Ovary (tissue), 7 donors: ENCODE measurements at regions not wholly inside any gene's neighbourhood (a gene's known extent, or its start where the extent isn't known, plus 50 kb on each side); places are given as distances from the start of the nearest gene placed in this dataset.

ENCODE experiments used
- DNase-seq, 5 donors: peaks; one replicate each; pipeline ENCODE4 v3.0.0-alpha.2; 2019 to 2020
- H3K27ac ChIP-seq, 2 donors: fragments of 200-600 bp; one replicate each; pipeline versions ENCODE4 v1.5.1 to v1.8.0; 2019 to 2022
- H3K27me3 ChIP-seq: fragments of 200-600 bp; one replicate; pipeline ENCODE4 v1.8.0; 2022
- H3K36me3 ChIP-seq: fragments of 200-600 bp; sonication (generic); one replicate; pipeline ENCODE4 v1.5.1; 2019
- H3K4me1 ChIP-seq: one replicate; pipeline ENCODE4 v1.8.1; 2013; ENCODE audit warnings: mild to moderate bottlenecking, moderate library complexity; ENCODE audit not compliant: insufficient read depth
- H3K4me3 ChIP-seq: fragments of 200-600 bp; sonication (generic); one replicate; pipeline ENCODE4 v1.5.1; 2017
- H3K9me3 ChIP-seq, 2 donors: fragments of 200-600 bp in 1 of 2; sonication (generic) in 1 of 2; one replicate each; pipeline versions ENCODE4 v1.5.1 to v1.8.1; 2013 to 2019; ENCODE audit warnings: mild to moderate bottlenecking in 1 of 2, moderate library complexity in 1 of 2
- EP300 ChIP-seq: sonication (generic); formaldehyde crosslinking; IDR thresholded peaks from one replicate; pipeline ENCODE4 v1.6.1; 2017; ENCODE audit warnings: antibody characterized with exemption
- POLR2A ChIP-seq: fragments of 450-650 bp; IDR thresholded peaks from one replicate; pipeline ENCODE4 v1.6.1; 2017; ENCODE audit warnings: antibody characterized with exemption, mild to moderate bottlenecking, moderate library complexity
- WGBS, 3 donors: extraction: QIAGEN DNeasy Blood & Tissue Kit in 1 of 3; methylation state at CpG; one replicate each; pipeline versions ENCODE4 v1.1.5 to v1.1.7; 2013 to 2017; 5-methylcytosine and 5-hydroxymethylcytosine counted together
- intact Hi-C, 4 donors: fragments of 100-400 bp; cut with DNase I; formaldehyde crosslinking; loops; one replicate each; pipeline versions ENCODE4 v1.11.0 to v1.15.1; 2022 to 2023
- TF ChIP-seq, protein P1 (sequence below), 3 donors: fragments of 450-650 bp in 2 of 3; fragments of 200-600 bp in 1 of 3; IDR thresholded peaks; one replicate each; pipeline versions ENCODE4 v1.5.1 to v1.8.0; 2016 to 2022; ENCODE audit warnings: antibody characterized with exemption in 3 of 3, mild to moderate bottlenecking in 1 of 3
- donor health status: DM: no; HTN: no; CAD: no; lungs with moderate emphysema.
- donor health status: DM: no; HTN: no; CAD: no.
- donor health status: Bipolar disorder and iron deficiency.
- donor health status: DM: no; HTN: no; CAD: no.
- donor health status: DM: yes; HTN: yes; CAD: no.

DNA sequence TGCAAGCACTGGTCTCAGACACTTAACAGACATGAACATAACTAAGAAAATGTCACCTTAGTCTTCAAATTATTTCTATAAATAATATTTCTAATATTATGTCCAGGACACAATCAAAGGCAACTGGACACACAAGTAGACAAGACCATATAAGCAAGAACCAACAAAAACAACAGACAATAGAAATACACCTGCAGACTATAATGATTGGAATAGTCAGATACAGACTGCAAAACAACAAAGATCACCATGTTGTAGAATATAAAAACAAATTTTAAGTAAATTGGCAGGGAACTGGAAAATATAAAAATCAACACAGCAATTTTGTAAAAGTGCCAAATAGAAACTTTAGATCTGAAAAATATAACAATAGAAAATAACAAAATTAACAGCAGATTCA lies 220.7 kb downstream of the CLCN4 start:
- intact Hi-C loops: no loop called here
- Histone ChIP-seq H3K27me3 (no peaks in the 10 kb centered on the region), H3K4me3 (no peak overlapping the region), H3K36me3 (no peaks in the 10 kb centered on the region), H3K4me1 (no peaks in the 10 kb centered on the region), H3K9me3 (no peaks in the 10 kb centered on the region), H3K27ac (no peak overlapping the region)
- no peak for TF ChIP-seq POLR2A
- TF ChIP-seq, protein P1, sequence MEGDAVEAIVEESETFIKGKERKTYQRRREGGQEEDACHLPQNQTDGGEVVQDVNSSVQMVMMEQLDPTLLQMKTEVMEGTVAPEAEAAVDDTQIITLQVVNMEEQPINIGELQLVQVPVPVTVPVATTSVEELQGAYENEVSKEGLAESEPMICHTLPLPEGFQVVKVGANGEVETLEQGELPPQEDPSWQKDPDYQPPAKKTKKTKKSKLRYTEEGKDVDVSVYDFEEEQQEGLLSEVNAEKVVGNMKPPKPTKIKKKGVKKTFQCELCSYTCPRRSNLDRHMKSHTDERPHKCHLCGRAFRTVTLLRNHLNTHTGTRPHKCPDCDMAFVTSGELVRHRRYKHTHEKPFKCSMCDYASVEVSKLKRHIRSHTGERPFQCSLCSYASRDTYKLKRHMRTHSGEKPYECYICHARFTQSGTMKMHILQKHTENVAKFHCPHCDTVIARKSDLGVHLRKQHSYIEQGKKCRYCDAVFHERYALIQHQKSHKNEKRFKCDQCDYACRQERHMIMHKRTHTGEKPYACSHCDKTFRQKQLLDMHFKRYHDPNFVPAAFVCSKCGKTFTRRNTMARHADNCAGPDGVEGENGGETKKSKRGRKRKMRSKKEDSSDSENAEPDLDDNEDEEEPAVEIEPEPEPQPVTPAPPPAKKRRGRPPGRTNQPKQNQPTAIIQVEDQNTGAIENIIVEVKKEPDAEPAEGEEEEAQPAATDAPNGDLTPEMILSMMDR (IDR thresholded peaks at IDR 0.05): no peak
- TF ChIP-seq EP300: no peak
- DNase-seq: no peak

DNA sequence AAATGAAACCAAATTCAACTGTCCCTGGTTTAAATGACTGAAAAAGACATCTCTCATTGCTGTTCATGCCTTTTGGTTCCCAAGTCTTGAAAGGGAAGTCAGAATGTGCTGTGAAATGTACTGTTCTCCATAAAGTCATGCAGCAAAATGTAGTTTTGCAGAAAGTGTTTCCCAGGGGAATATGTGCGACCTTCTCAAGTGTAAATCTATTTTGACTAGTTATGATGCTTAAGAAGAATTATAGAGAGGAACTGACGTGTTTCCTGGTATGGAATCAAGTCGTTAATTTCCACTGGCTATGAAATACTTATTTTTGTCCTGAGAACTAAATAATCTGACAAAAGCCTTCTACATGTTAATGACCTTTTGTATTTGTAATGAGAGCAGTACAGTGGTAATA lies 223.1 kb downstream of the CLCN4 start:
- intact Hi-C loops: no loop called here
- no peak overlapping the region for H3K27ac ChIP-seq
- no peaks in the 10 kb centered on the region for H3K27me3 ChIP-seq
- no peak for TF ChIP-seq POLR2A
- TF ChIP-seq, protein P1 (IDR thresholded peaks at IDR 0.05): no peak
- no peak for TF ChIP-seq EP300
- H3K4me3 ChIP-seq: no peak overlapping the region
- H3K9me3 ChIP-seq: no peaks in the 10 kb centered on the region
- no peaks in the 10 kb centered on the region for H3K4me1 ChIP-seq
- DNase-seq: no peak
- WGBS, 3 donors: 26 to 32% (median 29%) methylated on average over 3 of the region's 3 CpGs
- no peaks in the 10 kb centered on the region for H3K36me3 ChIP-seq

DNA sequence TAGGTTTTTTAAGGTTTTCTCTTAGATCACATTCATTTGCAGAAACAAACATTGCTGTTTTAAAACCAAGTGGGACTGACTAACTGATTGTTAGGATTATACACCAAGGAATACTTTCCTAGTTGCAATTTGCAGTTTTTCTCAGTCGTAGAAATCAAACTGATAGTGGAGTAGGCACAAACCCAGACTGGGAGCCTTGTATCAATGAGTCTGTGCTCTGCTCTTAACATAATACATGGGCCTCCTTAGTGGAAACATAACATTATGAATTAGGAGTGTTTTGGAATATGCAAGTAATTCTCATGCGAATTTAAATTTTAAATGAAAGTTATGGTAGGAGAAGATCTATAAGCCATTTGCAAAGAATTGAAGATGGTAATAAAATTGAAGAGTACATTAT lies 223.5 kb downstream of the CLCN4 start:
- 45 to 65% (median 54%) methylated on average over 2 of the region's 2 CpGs for WGBS, 3 donors
- no peak for DNase-seq
- no peak overlapping the region for H3K27ac ChIP-seq
- no peaks in the 10 kb centered on the region for H3K27me3 ChIP-seq
- TF ChIP-seq, protein P1 (IDR thresholded peaks at IDR 0.05): no peak
- H3K36me3 ChIP-seq: no peaks in the 10 kb centered on the region
- H3K4me3 ChIP-seq: no peak overlapping the region
- no peaks in the 10 kb centered on the region for H3K9me3 ChIP-seq
- H3K4me1 ChIP-seq: no peaks in the 10 kb centered on the region
- intact Hi-C loops: no loop called here

DNA sequence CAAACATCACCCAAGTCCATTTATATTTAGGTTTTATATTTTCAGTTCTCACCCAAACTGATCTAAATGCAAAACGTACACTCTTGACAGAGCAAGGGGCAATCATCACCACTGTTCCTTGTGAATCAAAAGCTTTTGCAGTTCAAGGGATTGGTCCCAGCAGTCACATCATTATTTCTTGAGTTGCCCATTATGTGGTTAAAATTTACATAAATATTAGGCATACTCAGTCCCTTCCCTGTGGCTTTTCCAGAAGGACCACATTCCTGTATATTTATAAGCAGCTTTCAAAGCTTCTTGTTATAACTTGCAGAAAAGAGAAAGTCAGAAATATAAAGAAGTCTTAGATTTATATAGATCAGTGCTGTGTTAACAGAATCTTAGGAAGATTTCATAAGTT lies 224.4 kb downstream of the CLCN4 start:
- 54 to 64% (median 55%) methylated on average over 1 of the region's 1 CpG for WGBS, 3 donors
- no peak overlapping the region for H3K27ac ChIP-seq
- intact Hi-C loops: no loop called here
- TF ChIP-seq, protein P1 (IDR thresholded peaks at IDR 0.05): no peak
- TF ChIP-seq POLR2A (no peak), EP300 (no peak)
- DNase-seq: no peak
- H3K4me1 ChIP-seq: no peaks in the 10 kb centered on the region
- no peak overlapping the region for H3K4me3 ChIP-seq
- no peaks in the 10 kb centered on the region for H3K36me3 ChIP-seq
- H3K9me3 ChIP-seq: no peaks in the 10 kb centered on the region
- no peaks in the 10 kb centered on the region for H3K27me3 ChIP-seq

DNA sequence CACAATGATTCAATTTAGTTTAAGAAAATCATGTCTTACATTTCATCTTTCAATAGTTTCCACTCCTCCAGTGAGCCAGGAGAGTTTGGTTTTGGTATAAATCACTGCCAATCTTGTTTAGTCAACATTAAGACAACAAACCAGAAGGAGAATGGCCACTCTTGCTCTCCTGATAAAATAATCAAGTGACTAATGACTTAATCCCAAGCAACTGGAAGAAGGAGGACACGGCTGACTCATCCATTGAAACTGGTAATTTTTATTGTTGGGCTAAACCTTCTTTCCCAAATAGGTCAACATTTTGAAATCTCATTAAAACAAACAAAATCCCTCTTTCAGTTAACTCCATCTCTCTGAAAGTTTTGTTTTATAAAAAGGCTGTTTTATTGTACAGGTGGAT lies 230.2 kb downstream of the CLCN4 start:
- no peak overlapping the region for H3K27ac ChIP-seq
- H3K4me1 ChIP-seq: no peaks in the 10 kb centered on the region
- H3K4me3 ChIP-seq: no peak overlapping the region
- H3K36me3 ChIP-seq: no peaks in the 10 kb centered on the region
- no peak for DNase-seq
- TF ChIP-seq, protein P1 (IDR thresholded peaks at IDR 0.05): no peak
- TF ChIP-seq EP300 (no peak), POLR2A (no peak)
- no peaks in the 10 kb centered on the region for H3K27me3 ChIP-seq
- no peaks in the 10 kb centered on the region for H3K9me3 ChIP-seq
- intact Hi-C loops: no loop called here
- WGBS, 3 donors: 27 to 53% (median 51%) methylated on average over 1 of the region's 1 CpG
